ENCODE measurements at regions not wholly inside any gene's neighbourhood (a gene's known extent, or its start where the extent isn't known, plus 50 kb on each side); places are given as distances from the start of the nearest gene placed in this dataset.

GRCh38 chr3:83500422-83500821, 1458.4 kb upstream of the CADM2 start:
- H3K9me3 ChIP-seq (ENCODE audit: control insufficient read depth in 4 of 4, low read length in 3 of 4): peaks cover 0 to 8% (median under 1%) of the 10 kb centered on the region in 4 donors
- WGBS: 68% methylated on average over 7 of the region's 7 CpGs
- peak; percentile 11 to 56 for TF ChIP-seq HNF4A (conservative IDR thresholded peaks at IDR 0.05)
- no peak for TF ChIP-seq FOXA1 (IDR thresholded peaks at IDR 0.05)
- H3K27me3 ChIP-seq (ENCODE audit: control insufficient read depth in 4 of 4, insufficient read depth in 4 of 4, low read length in 3 of 4): no peaks in the 10 kb centered on the region
- no peak overlapping the region for H3K9ac ChIP-seq (ENCODE audit: low read depth in 1 of 2, low read length in 2 of 2)
- no peaks in the 10 kb centered on the region for H3K36me3 ChIP-seq (ENCODE audit: control insufficient read depth in 4 of 4, insufficient read depth in 3 of 4, low read depth in 1 of 4, low read length in 3 of 4)
- H3K27ac ChIP-seq (ENCODE audit: low read depth in 1 of 2, low read length in 2 of 2): no peak overlapping the region
- no peak overlapping the region for H3K4me3 ChIP-seq (ENCODE audit: low read depth in 1 of 3, low read length in 3 of 3)
- no peak for DNase-seq (ENCODE audit: low spot score)
- no peaks in the 10 kb centered on the region for H3K4me1 ChIP-seq (ENCODE audit: control insufficient read depth in 4 of 4, insufficient read depth in 4 of 4, low read length in 3 of 4)

GRCh38 chr3:83500931-83501330, 1457.9 kb upstream of the CADM2 start:
- no peak overlapping the region for H3K9ac ChIP-seq (ENCODE audit: low read depth in 1 of 2, low read length in 2 of 2)
- WGBS: 43% methylated on average over 2 of the region's 2 CpGs
- H3K9me3 ChIP-seq (ENCODE audit: control insufficient read depth in 4 of 4, low read length in 3 of 4): peaks cover 0 to 8% (median under 1%) of the 10 kb centered on the region in 4 donors
- TF ChIP-seq GABPA (IDR thresholded peaks at IDR 0.05 in 1 of 2, conservative IDR thresholded peaks at IDR 0.05 in 1 of 2) (no peak), EGR1 (IDR thresholded peaks at IDR 0.05; ENCODE audit: low read depth in 2 of 2) (no peak), FOXA2 (IDR thresholded peaks at IDR 0.05) (no peak), CTCF (IDR thresholded peaks at IDR 0.05; ENCODE audit: low read depth, low read length, missing input control) (no peak), HNF4A (conservative IDR thresholded peaks at IDR 0.05) (no peak), ATF3 (IDR thresholded peaks at IDR 0.05) (no peak), ZBTB33 (IDR thresholded peaks at IDR 0.05) (no peak), RXRA (IDR thresholded peaks at IDR 0.05) (no peak), RAD21 (IDR thresholded peaks at IDR 0.05) (no peak), NR2F2 (IDR thresholded peaks at IDR 0.05) (no peak), SP1 (IDR thresholded peaks at IDR 0.05) (no peak), YY1 (IDR thresholded peaks at IDR 0.05) (no peak), HNF4G (IDR thresholded peaks at IDR 0.05) (no peak), FOXA1 (IDR thresholded peaks at IDR 0.05) (no peak), REST (IDR thresholded peaks at IDR 0.05) (no peak), TAF1 (conservative IDR thresholded peaks at IDR 0.05) (no peak), JUND (IDR thresholded peaks at IDR 0.05) (no peak), MAX (IDR thresholded peaks at IDR 0.05) (no peak)
- no peaks in the 10 kb centered on the region for H3K4me1 ChIP-seq (ENCODE audit: control insufficient read depth in 4 of 4, insufficient read depth in 4 of 4, low read length in 3 of 4)
- DNase-seq (ENCODE audit: low spot score): no peak
- H3K36me3 ChIP-seq (ENCODE audit: control insufficient read depth in 4 of 4, insufficient read depth in 3 of 4, low read depth in 1 of 4, low read length in 3 of 4): no peaks in the 10 kb centered on the region
- no peaks in the 10 kb centered on the region for H3K27me3 ChIP-seq (ENCODE audit: control insufficient read depth in 4 of 4, insufficient read depth in 4 of 4, low read length in 3 of 4)
- no peak overlapping the region for H3K27ac ChIP-seq (ENCODE audit: low read depth in 1 of 2, low read length in 2 of 2)
- no peak overlapping the region for H3K4me3 ChIP-seq (ENCODE audit: low read depth in 1 of 3, low read length in 3 of 3)

Measured in liver (tissue), 8 donors.